GM21515 (cell line): ENCODE measurements at regions not wholly inside any gene's neighbourhood (a gene's known extent, or its start where the extent isn't known, plus 50 kb on each side); places are given as distances from the start of the nearest gene placed in this dataset.

Experiments used
- ATAC-seq: cut with Tn5 transposase; IDR thresholded peaks from one replicate; pipeline ENCODE4 v1.9.1; 2021; ENCODE audit not compliant: unreplicated experiment

DNA sequence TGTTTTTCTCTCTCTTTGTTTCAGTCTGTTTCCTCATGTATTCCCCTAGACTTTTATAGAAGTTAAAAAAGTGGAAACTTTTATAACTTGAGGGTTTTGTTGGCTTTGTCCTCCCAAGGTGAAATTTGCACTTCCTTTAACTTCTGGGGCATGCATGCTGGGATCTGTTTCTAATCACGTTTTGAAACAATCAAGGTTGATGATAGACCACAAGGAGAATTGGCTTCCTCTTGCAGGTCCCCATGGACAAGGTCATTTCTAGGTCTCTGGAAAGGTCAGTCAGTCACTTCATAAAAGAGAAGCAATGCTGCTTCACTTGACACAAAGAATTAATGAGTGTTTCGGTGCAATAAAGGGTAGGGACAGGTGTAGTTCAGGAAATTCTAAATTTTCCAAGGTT is 811.8 kb upstream of the CELF2 start:
- ATAC-seq = no peak

- ATAC-seq = no peak
These were observed 810.1 kb upstream of the CELF2 start for GRCh38 chr10:10207538-10207937.

GRCh38 chr10:10208196-10208595 is 809.5 kb upstream of the CELF2 start:
- ATAC-seq = no peak

DNA sequence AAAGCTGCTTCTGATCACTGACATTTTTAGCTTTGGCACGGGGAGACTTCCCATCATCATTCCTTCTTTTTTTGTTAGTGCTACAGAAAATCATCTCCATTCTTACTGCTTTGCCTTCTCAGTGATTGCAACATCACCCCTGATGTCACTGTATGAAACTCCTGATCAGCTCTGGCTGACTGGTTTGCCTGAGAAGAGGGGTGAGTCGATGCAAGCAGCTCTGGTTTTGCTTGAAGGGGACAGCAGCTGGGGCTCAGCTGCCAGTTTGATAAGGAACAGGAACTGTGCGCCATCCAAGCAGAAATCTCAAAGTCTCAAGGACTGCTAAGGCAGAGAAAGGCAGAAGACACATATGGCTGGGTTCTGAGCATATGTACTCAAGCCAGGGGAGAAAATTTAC is 808.5 kb upstream of the CELF2 start:
- ATAC-seq = no peak

DNA sequence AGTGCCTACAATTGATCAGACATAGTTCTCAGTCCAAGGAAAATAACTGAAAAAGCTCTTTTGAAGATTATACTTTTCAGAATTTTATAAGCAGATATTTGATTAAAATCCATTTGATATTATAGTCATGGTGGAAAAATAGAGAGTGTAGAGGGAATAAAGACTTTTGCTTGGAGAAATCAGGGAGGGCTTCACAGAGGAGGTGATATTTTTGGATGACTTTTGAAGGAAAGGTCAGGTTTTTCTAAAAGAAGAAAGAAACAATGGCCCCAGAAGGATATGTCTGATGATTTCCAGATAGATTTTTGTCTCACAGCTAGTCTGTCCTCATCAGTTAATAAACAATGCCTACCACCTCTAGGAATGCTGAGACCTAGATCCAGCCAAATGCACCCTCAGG is 806.3 kb upstream of the CELF2 start:
- no peak for ATAC-seq

DNA sequence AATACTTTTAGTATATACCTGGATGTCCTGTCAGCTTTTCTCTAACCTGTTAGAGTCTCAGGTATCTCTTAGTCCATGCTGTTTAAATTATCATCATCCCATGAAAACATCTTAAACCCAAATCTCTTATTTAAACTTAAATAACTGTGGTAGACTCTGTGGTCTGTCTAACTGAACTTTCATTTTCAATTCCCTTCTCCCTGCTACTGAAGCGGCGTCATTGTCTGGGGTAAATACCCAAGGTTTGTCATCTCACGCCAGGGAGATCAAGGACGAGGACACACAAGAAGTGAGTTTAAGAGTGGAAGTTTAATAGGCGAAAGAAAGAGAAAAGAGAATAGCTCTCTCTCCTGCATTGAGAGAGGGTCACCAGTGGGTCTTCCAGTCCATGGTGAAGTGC is 804.4 kb upstream of the CELF2 start:
- ATAC-seq = no peak

DNA sequence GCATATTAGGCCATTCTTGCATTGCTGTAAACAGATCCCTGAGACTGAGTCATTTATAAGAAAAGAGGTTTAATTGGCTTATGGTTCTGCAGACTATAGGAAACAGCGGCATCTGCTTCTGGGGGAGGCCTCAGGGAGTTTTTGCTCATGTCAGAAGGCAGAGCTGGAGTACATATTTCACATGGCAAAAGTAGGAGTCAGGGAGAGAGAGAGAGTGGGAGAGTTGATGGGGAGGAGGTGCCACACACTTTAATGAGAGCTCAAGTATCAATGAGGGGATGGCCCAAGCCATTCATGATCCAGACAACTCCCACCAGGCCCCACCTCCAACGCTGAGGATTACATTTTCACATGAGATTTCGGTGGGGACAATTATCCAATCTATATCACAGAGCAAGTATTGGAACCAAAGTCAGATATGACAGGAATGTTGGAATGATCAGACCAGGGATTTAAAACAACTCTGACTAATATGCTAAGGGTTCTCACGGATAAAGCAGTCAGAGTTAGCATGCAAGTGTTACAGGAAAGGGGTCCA is 795.3 kb upstream of the CELF2 start:
- ATAC-seq = no peak

- no peak for ATAC-seq
These were observed 794.5 kb upstream of the CELF2 start for GRCh38 chr10:10223131-10223530.

- no peak for ATAC-seq
These were observed 792.5 kb upstream of the CELF2 start for GRCh38 chr10:10225136-10225676.

DNA sequence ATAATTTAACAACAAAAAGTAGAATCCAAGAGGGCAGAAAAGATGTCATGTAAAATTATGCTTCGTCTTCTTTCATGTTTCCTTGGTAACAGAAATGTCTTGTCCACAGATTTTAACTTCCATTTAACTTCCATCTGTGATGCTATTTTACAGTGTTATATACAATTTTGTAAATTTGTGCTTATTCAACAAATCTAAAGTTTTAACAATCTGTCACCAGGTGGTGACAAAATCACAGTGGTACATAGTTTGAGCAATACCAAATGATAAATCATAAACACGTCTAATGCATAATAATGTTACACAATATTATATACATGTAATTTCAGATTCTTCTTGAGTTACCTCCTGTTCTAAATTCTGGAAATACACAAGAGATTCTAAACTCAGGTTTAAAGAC is 784.4 kb upstream of the CELF2 start:
- no peak for ATAC-seq

DNA sequence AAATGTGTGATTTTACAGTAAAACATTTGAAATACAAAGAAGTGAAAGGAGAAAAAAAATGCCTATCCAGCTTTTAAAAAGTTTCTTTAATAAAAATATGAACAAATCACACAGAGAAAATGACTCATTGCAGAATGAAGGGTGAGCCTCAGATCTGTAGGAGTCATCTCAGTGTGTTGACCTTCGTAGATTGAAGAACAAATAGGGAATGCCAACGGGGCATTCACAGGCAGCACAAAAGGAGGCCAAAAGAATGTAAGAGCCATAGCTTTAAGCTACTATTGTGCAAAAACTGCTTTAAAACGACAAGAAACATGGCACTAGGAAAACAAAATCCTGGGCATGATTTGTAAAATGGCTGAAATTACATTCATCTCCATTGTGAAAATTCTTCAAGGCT is 782.7 kb upstream of the CELF2 start:
- ATAC-seq = no peak

- no peak for ATAC-seq
These were observed 770.1 kb upstream of the CELF2 start for GRCh38 chr10:10247585-10247984.

DNA sequence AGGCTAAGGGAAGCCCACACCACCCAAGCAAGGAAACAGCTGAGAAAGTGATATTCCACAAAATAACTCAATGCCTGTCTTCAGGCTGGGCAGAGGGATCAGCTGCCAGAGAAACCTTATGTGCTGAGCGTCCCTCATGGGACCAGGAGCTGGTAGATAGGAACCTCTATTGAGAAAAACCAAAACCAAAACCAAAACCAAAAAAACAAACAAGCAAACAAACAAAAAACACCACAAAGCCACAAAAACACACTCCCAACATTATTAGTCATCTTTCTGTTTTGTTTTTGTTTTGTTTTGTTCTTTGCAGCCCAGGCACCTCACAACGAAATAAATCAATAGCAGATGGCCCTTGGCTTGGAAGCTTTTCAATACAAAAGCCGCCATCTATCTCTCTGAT is 760.8 kb upstream of the CELF2 start:
- ATAC-seq = no peak

DNA sequence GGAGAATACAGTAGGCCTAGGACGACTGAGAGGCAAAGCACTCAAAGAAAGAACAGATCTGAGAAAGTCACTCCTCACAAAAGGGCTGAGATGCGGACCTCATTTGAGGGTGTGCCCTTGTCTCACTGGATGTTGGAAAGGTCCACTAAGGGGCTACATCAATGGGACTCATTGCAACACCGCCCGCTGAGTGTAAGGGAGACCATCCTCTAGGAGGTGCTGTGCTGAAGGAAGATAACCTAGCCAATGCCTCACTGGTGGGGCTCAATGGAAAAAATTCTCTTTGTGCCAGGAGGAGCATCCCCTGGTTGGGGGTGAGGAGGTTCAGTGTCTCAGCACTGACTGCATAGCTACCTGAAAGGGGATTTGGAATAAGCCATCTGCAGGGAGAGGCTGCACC is 758.7 kb upstream of the CELF2 start:
- no peak for ATAC-seq

GRCh38 chr10:10270126-10271050 is 747.3 kb upstream of the CELF2 start:
- ATAC-seq = no peak

GRCh38 chr10:10271639-10272192 is 746.0 kb upstream of the CELF2 start:
- no peak for ATAC-seq

- no peak for ATAC-seq
These were observed 744.0 kb upstream of the CELF2 start for GRCh38 chr10:10273661-10274060.

- no peak for ATAC-seq
These were observed 737.8 kb upstream of the CELF2 start for GRCh38 chr10:10279906-10280305.

- no peak for ATAC-seq
These were observed 725.2 kb upstream of the CELF2 start for GRCh38 chr10:10292501-10292900.

- no peak for ATAC-seq
These were observed 724.6 kb upstream of the CELF2 start for GRCh38 chr10:10293041-10293440.

DNA sequence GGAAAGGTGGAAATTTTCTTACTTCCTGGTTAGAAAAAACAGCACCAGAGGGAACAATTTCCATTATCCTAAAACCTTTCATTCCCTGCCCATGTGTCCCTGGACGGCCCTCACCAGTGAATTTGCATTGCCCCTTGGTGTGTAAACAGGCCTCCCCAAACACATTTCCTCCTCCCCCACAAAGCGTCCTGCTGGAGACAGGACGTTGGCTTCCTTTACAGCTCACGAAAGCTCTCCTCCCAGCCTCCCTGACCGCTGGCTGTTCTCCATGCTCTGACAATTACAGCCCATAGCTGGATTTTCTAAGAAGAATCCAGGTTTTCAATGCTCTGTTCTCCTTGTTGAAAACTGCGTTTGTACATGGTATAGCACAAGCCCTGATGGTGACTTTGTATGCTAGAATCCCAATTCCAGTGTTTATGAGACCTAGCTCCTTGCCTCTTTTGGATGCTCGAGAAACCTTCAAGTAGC is 724.2 kb upstream of the CELF2 start:
- no peak for ATAC-seq
